ENCODE measurements at regions not wholly inside any gene's neighbourhood (a gene's known extent, or its start where the extent isn't known, plus 50 kb on each side); places are given as distances from the start of the nearest gene placed in this dataset.

DNA sequence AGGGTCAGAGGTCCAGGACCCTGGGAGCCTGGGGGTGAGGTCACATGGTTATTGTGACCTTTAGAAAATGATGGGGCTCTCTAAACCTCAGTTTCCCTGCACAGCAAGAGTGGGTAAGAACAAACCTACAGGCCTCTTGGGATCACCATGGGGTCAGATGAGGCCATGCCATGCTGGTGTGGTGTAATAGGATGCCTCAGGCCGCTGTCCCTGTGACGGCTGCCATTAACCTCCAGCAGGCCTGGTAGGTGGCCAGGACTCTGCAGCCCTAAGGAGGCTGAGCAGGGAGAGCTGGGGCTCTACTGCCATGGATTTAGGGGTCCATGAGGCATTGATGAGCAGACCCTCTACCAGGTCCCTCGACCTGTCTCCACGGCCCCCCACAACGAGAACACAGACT is 265.5 kb downstream of the CTTN start:
- TF ChIP-seq, protein P1, sequence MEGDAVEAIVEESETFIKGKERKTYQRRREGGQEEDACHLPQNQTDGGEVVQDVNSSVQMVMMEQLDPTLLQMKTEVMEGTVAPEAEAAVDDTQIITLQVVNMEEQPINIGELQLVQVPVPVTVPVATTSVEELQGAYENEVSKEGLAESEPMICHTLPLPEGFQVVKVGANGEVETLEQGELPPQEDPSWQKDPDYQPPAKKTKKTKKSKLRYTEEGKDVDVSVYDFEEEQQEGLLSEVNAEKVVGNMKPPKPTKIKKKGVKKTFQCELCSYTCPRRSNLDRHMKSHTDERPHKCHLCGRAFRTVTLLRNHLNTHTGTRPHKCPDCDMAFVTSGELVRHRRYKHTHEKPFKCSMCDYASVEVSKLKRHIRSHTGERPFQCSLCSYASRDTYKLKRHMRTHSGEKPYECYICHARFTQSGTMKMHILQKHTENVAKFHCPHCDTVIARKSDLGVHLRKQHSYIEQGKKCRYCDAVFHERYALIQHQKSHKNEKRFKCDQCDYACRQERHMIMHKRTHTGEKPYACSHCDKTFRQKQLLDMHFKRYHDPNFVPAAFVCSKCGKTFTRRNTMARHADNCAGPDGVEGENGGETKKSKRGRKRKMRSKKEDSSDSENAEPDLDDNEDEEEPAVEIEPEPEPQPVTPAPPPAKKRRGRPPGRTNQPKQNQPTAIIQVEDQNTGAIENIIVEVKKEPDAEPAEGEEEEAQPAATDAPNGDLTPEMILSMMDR (IDR thresholded peaks at IDR 0.05), result no peak
- TF ChIP-seq EP300 (IDR thresholded peaks at IDR 0.05), result no peak

All from ovary (tissue), 3 donors.